ENCODE measurements at regions not wholly inside any gene's neighbourhood (a gene's known extent, or its start where the extent isn't known, plus 50 kb on each side); places are given as distances from the start of the nearest gene placed in this dataset.

DNA sequence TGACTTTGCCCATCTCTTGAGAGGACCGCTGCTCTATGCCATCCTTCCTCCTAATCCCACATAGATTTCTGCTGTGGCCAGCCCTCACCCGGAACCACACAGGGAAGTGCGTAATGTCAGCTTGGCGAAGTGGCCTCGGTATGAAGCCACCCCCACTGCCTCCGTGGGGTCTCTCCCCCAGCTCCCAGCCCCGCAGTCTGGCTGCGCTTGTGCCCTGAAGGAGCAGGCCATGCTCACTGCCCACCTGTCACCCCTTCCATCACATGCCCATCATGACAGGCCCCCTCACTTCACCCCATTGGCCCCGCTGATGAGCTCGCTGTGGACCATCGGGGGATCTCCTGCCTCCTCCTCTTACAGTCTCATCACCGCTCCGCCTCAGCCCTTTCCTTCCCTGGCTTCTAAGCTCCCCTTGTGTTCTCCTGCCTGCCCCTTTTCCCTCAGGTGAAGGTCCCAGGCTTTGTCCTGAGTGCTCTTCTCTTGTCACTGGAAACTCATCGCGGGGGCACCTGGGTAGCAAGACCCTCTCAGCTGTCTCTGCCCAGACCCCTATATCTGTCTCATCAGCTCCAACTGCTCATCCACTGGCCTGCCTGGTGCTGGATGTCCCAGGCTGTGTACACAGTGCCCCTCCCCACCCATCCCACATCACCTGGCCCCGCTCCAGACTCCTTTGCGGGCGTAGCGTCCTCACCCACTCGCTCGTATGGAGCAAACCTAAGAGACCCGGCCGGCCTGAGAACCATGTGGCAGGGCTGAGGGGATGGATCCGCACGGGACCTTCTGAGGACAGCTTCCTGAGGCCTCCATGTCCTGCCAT, 81.7 kb downstream of the GLI2 start:
- Mint-ChIP-seq H3K36me3 (ENCODE audit: low read depth) (no peaks in the 10 kb centered on the region), H3K4me3 (no peak overlapping the region), H3K27ac (no peak overlapping the region), H3K9me3 (no peaks in the 10 kb centered on the region), H3K27me3 (no peaks in the 10 kb centered on the region), H3K4me1 (no peaks in the 10 kb centered on the region)
- ChIA-PET CTCF (no interaction called here), POLR2A (no interaction called here)
- DNase-seq: no peak

- CTCF ChIA-PET: no interaction called here
- no peaks in the 10 kb centered on the region for H3K4me1 Mint-ChIP-seq
- H3K27ac Mint-ChIP-seq: no peak overlapping the region
- H3K27me3 Mint-ChIP-seq: no peaks in the 10 kb centered on the region
- DNase-seq: no peak
- POLR2A ChIA-PET: no interaction called here
- H3K9me3 Mint-ChIP-seq: no peaks in the 10 kb centered on the region
- no peaks in the 10 kb centered on the region for H3K36me3 Mint-ChIP-seq (ENCODE audit: low read depth)
- H3K4me3 Mint-ChIP-seq: no peak overlapping the region
Measured at GRCh38 chr2:120817956-120818325, 82.3 kb downstream of the GLI2 start.

- ChIA-PET POLR2A (no interaction called here), CTCF (no interaction called here)
- H3K4me1 Mint-ChIP-seq: no peaks in the 10 kb centered on the region
- H3K27me3 Mint-ChIP-seq: no peaks in the 10 kb centered on the region
- H3K36me3 Mint-ChIP-seq (ENCODE audit: low read depth): no peaks in the 10 kb centered on the region
- H3K9me3 Mint-ChIP-seq: no peaks in the 10 kb centered on the region
- no peak overlapping the region for H3K4me3 Mint-ChIP-seq
- no peak for DNase-seq
- H3K27ac Mint-ChIP-seq: no peak overlapping the region
Measured at GRCh38 chr2:120818441-120818920, 82.8 kb downstream of the GLI2 start.

DNA sequence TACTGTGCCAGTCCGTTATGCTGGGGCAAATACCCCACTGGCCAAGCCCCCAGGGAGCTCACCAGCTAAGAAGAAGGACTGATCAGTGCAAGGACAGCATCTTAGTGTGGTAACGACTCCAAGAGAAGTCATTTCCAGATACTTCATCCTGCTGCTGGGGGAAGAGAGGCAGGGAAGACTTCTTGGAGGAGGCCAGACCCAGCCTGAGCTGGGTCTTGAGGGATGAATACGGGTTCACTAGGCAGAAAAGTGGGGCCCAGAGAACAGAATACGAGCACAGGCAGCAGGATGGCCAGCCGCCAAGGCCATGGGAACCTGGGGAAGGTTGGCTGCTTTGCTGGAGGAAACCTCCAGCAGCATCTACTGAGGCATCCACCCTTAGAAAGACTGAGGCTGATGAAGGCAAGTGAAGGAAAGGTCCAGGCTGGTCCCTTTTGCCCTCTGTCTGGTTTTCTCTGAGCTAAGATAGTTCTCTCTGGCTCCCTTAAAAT, 84.1 kb downstream of the GLI2 start:
- DNase-seq: no peak
- no peaks in the 10 kb centered on the region for H3K4me1 Mint-ChIP-seq
- ChIA-PET CTCF (no interaction called here), POLR2A (no interaction called here)
- H3K4me3 Mint-ChIP-seq: no peak overlapping the region
- H3K27me3 Mint-ChIP-seq: no peaks in the 10 kb centered on the region
- no peaks in the 10 kb centered on the region for H3K9me3 Mint-ChIP-seq
- no peaks in the 10 kb centered on the region for H3K36me3 Mint-ChIP-seq (ENCODE audit: low read depth)
- H3K27ac Mint-ChIP-seq: no peak overlapping the region

- ChIA-PET CTCF (no interaction called here), POLR2A (no interaction called here)
- no peaks in the 10 kb centered on the region for H3K4me1 Mint-ChIP-seq
- no peaks in the 10 kb centered on the region for H3K36me3 Mint-ChIP-seq (ENCODE audit: low read depth)
- H3K27ac Mint-ChIP-seq: no peak overlapping the region
- no peak for DNase-seq
- no peaks in the 10 kb centered on the region for H3K27me3 Mint-ChIP-seq
- H3K9me3 Mint-ChIP-seq: no peaks in the 10 kb centered on the region
- no peak overlapping the region for H3K4me3 Mint-ChIP-seq
Measured at GRCh38 chr2:120820263-120820952, 84.7 kb downstream of the GLI2 start.

DNA sequence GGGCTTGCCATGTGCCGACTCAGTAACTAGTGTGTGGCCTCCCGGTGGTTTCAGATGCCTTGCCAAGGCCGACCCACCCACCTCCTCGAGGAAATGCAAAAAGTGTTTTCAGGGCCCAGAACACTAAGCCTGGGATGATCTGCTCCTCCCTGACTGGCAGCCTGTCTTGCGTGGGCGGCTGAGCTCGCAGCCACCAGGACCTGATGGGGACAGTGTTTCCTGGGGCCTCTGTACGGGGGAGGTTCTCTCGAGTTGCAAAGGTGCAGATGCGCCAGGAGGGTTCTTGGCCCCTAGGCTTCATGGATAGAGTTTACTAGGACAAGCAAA, 85.2 kb downstream of the GLI2 start:
- ChIA-PET POLR2A (no interaction called here), CTCF (no interaction called here)
- H3K4me1 Mint-ChIP-seq: no peaks in the 10 kb centered on the region
- no peaks in the 10 kb centered on the region for H3K36me3 Mint-ChIP-seq (ENCODE audit: low read depth)
- no peak overlapping the region for H3K27ac Mint-ChIP-seq
- H3K9me3 Mint-ChIP-seq: no peaks in the 10 kb centered on the region
- H3K27me3 Mint-ChIP-seq: no peaks in the 10 kb centered on the region
- DNase-seq: no peak
- H3K4me3 Mint-ChIP-seq: no peak overlapping the region

- ChIA-PET CTCF (no interaction called here), POLR2A (no interaction called here)
- Mint-ChIP-seq H3K27ac (no peak overlapping the region), H3K4me3 (no peak overlapping the region), H3K9me3 (no peaks in the 10 kb centered on the region), H3K4me1 (no peaks in the 10 kb centered on the region), H3K27me3 (no peaks in the 10 kb centered on the region), H3K36me3 (ENCODE audit: low read depth) (no peaks in the 10 kb centered on the region)
- DNase-seq: no peak
Measured at GRCh38 chr2:120821446-120822160, 85.9 kb downstream of the GLI2 start.

DNA sequence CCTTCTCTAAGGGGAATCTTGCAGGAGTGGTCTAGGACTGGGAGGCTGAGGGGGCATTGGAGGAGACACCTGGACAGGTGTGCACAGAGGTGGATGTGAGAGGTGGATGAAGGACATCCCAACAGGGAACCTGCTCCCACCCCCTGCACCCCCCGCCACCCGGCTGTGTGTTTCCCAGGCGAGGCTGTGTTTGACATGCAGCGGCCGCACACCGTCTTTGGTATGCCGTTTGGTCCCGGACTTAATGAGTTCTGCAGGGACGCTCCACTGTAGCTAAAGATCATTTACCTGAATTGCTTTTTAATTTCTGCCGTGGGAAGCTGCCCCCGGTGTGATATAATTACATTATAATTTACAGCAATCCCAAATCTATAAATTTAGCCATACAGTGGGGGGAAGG, 87.3 kb downstream of the GLI2 start:
- Mint-ChIP-seq H3K4me1 (no peaks in the 10 kb centered on the region), H3K4me3 (no peak overlapping the region), H3K27me3 (no peaks in the 10 kb centered on the region), H3K27ac (no peak overlapping the region), H3K9me3 (no peaks in the 10 kb centered on the region), H3K36me3 (ENCODE audit: low read depth) (no peaks in the 10 kb centered on the region)
- ChIA-PET CTCF (no interaction called here), POLR2A (no interaction called here)
- no peak for DNase-seq

DNA sequence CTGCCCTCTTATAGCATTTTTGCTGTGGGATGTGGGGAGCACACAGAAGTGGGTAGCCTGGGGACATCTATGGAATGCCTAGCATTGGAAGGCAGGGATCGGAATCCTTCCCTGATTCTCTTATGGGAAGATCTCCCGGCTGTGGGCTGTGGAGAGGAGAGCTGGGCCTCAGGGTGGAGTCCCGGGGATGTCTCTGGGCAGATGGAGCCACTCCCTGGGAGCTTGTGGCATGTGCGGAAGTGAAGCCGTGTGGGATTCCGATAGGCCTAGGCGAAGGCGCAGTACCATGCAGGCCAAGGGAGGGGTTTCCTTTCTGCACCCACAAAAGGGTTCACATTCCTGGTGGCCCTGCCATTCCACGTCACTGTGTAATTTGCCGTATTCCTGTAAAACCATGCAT, 87.9 kb downstream of the GLI2 start:
- Mint-ChIP-seq H3K9me3 (no peaks in the 10 kb centered on the region), H3K36me3 (ENCODE audit: low read depth) (no peaks in the 10 kb centered on the region)
- POLR2A ChIA-PET: no interaction called here

GRCh38 chr2:120824246-120824645, 88.6 kb downstream of the GLI2 start:
- no peak for DNase-seq
- Mint-ChIP-seq H3K4me3 (no peak overlapping the region), H3K4me1 (no peaks in the 10 kb centered on the region), H3K27me3 (peaks cover 2% of the 10 kb centered on the region), H3K9me3 (no peaks in the 10 kb centered on the region), H3K27ac (no peak overlapping the region), H3K36me3 (ENCODE audit: low read depth) (no peaks in the 10 kb centered on the region)
- POLR2A ChIA-PET: no interaction called here
- CTCF ChIA-PET: no interaction called here

More for the DNA sequence above, 87.9 kb downstream of the GLI2 start:
- H3K27me3 Mint-ChIP-seq: no peaks in the 10 kb centered on the region
- no peak for DNase-seq
- H3K4me1 Mint-ChIP-seq: no peaks in the 10 kb centered on the region
- CTCF ChIA-PET: no interaction called here
- H3K4me3 Mint-ChIP-seq: no peak overlapping the region
- H3K27ac Mint-ChIP-seq: no peak overlapping the region

DNA sequence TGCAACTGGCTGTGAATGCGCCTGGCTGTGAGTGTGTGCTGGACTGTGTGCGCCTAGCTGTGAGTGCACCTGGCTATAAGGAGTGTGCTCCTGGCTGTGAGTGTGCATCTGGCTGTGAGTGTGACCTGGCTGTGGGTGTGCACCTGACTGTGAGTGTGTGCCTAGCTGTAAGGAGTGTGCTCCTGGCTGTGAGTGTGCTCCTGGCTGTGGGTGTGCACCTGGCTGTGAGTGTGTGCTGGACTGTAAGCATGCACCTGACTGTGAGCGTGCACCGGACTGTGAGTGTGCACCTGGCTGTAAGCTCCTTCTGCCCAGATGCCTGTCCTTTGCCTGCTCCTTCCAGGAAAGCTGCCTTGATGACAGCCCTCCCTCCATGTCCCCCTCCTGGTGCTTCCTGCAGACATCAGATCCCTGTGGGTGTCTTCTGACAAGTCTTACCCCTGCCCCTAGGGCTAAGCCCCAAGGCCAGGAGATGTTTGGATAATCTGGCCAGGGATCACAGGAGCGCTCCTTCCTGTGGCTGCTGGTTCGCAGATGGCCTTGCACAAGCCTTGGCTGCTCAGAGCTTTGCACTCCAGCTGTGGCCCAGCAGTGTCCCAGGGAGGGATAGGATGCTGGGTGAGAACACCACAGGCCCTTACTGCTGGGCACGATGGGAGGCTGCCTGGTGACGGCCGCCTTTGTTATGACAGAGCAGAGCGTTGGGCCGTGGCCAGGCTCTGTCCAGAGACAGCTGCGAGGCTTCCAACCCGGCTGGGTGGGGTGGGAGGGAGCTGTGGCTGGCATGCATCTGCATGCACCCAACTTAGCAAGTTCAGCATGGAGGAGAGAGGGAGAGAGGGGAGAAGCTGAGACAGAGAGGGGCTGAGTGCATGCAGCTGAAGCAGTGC, 89.9 kb downstream of the GLI2 start:
- ChIA-PET CTCF (no interaction called here), POLR2A (no interaction called here)
- H3K27me3 Mint-ChIP-seq: peaks cover 2% of the 10 kb centered on the region
- H3K36me3 Mint-ChIP-seq (ENCODE audit: low read depth): no peaks in the 10 kb centered on the region
- no peak for DNase-seq
- no peak overlapping the region for H3K4me3 Mint-ChIP-seq
- no peak overlapping the region for H3K27ac Mint-ChIP-seq
- no peaks in the 10 kb centered on the region for H3K4me1 Mint-ChIP-seq
- H3K9me3 Mint-ChIP-seq: no peaks in the 10 kb centered on the region

GRCh38 chr2:120826260-120826648, 90.6 kb downstream of the GLI2 start:
- ChIA-PET POLR2A (no interaction called here), CTCF (interaction anchor here (0.6 kb wide), 1 partner anchor 900 kb away, joined by 3 read pairs; no protein-coding TSS in a partner anchor)
- Mint-ChIP-seq H3K27ac (no peak overlapping the region), H3K36me3 (ENCODE audit: low read depth) (no peaks in the 10 kb centered on the region), H3K27me3 (peaks cover 2% of the 10 kb centered on the region), H3K9me3 (no peaks in the 10 kb centered on the region), H3K4me3 (no peak overlapping the region), H3K4me1 (no peaks in the 10 kb centered on the region)
- DNase-seq: no peak
